ENCODE measurements at regions not wholly inside any gene's neighbourhood (a gene's known extent, or its start where the extent isn't known, plus 50 kb on each side); places are given as distances from the start of the nearest gene placed in this dataset.

- no peak for DNase-seq (ENCODE audit: low read depth)
- no peak for TF ChIP-seq CTCF (IDR thresholded peaks at IDR 0.05; ENCODE audit: control insufficient read depth, insufficient read depth, low read depth, low read length, missing control alignments)
- no peak overlapping the region for H3K4me3 ChIP-seq (ENCODE audit: control insufficient read depth, low read depth, low read length)
Observed at GRCh38 chr9:73613092-73613701, 461.5 kb downstream of the ANXA1 start.

- TF ChIP-seq CTCF (IDR thresholded peaks at IDR 0.05; ENCODE audit: control insufficient read depth, insufficient read depth, low read depth, low read length, missing control alignments), result no peak
- no peak for DNase-seq (ENCODE audit: low read depth)
- no peak overlapping the region for H3K4me3 ChIP-seq (ENCODE audit: control insufficient read depth, low read depth, low read length)
Observed at GRCh38 chr9:73615557-73615956, 463.9 kb downstream of the ANXA1 start.

- TF ChIP-seq CTCF (IDR thresholded peaks at IDR 0.05; ENCODE audit: control insufficient read depth, insufficient read depth, low read depth, low read length, missing control alignments), result no peak
Observed at GRCh38 chr9:73617586-73617985, 465.9 kb downstream of the ANXA1 start.

GRCh38 chr9:73640971-73641370 is 489.3 kb downstream of the ANXA1 start:
- no peak overlapping the region for H3K4me3 ChIP-seq (ENCODE audit: control insufficient read depth, low read depth, low read length)
- DNase-seq (ENCODE audit: low read depth), result no peak
- TF ChIP-seq CTCF (IDR thresholded peaks at IDR 0.05; ENCODE audit: control insufficient read depth, insufficient read depth, low read depth, low read length, missing control alignments), result no peak

More at GRCh38 chr9:73617586-73617985, 465.9 kb downstream of the ANXA1 start:
- no peak for DNase-seq (ENCODE audit: low read depth)
- H3K4me3 ChIP-seq (ENCODE audit: control insufficient read depth, low read depth, low read length), result no peak overlapping the region

GRCh38 chr9:73643379-73644013 is 491.8 kb downstream of the ANXA1 start:
- DNase-seq (ENCODE audit: low read depth), result no peak
- no peak overlapping the region for H3K4me3 ChIP-seq (ENCODE audit: control insufficient read depth, low read depth, low read length)
- no peak for TF ChIP-seq CTCF (IDR thresholded peaks at IDR 0.05; ENCODE audit: control insufficient read depth, insufficient read depth, low read depth, low read length, missing control alignments)

- TF ChIP-seq CTCF (IDR thresholded peaks at IDR 0.05; ENCODE audit: control insufficient read depth, insufficient read depth, low read depth, low read length, missing control alignments), result no peak
- H3K4me3 ChIP-seq (ENCODE audit: control insufficient read depth, low read depth, low read length), result no peak overlapping the region
- DNase-seq (ENCODE audit: low read depth), result no peak
Observed at GRCh38 chr9:73647560-73647959, 495.9 kb downstream of the ANXA1 start.

All from AG09309 (cell line).